GM21825 (cell line): ENCODE measurements at regions not wholly inside any gene's neighbourhood (a gene's known extent, or its start where the extent isn't known, plus 50 kb on each side); places are given as distances from the start of the nearest gene placed in this dataset.
"Not testable (repeated sequence)": the region's sequence is repeated elsewhere in the genome, so short reads cannot be mapped to it uniquely, and the experiment has no call there.

Experiments
- ATAC-seq: cut with Tn5 transposase; IDR thresholded peaks from one replicate; pipeline ENCODE4 v1.9.1; 2021; ENCODE audit warnings: mild to moderate bottlenecking, moderate library complexity; ENCODE audit not compliant: unreplicated experiment

DNA sequence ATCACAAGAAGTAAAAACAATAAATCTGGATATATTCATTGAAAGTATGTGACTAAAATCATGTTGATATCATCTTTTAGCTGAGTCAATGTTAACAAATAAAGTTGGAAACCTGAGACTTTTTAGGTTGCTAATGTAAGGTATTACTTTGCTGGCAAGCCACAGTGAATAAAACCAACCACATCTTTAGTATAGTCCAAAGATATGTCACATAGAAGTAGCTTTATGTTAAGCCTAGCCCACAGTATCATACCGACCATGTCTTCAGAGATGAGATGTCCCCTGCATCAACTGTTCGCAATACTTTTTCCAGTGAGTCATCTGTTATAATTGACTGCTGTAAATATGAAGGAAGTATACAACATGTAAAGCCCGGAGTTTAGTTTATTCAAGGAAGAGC, 107.6 kb upstream of the MCHR2 start:
- no peak for ATAC-seq

GRCh38 chr6:100100776-100101175, 106.8 kb upstream of the MCHR2 start:
- no peak for ATAC-seq

DNA sequence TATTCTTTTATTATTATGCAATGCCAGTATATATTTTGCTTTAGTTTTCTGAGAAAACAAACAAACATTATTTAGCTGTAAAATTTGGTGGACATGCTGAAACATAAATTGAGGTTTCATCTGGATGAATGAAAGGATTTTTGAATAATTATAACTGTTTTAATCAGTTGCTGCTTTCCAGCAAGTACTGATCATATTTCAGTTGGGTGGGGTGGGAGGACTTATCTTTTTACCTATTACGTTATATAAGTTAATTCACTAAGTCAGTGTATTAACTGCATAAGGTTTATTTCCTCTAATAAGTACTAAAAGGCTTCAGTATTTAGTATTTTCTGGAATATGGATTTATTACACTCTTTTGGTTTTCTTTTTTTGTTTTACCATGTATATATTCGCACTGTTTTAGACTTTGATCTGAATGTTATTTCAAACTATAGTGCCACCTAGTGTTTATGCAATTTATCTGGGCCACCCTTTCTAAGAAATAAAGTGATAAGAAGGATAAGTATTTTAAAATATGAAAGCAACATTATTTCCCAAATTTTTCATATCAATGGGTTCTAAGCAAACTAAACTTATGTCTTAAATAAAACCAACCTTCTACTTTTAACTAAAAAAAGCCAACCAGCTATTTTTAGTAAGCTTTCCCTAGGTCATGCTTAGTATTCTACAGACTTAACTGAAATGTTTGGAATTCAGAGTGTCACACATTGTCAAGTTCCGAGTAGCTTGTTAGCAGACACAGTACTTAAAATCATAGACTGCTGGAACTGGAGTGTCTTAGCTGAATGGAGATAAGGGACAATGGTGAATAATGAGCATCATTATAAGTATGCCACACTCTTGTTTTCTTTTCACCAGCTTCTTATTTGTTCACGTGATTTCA, 105.4 kb upstream of the MCHR2 start:
- no peak for ATAC-seq

GRCh38 chr6:100096936-100097335, 102.9 kb upstream of the MCHR2 start:
- no peak for ATAC-seq

GRCh38 chr6:100096341-100096740, 102.3 kb upstream of the MCHR2 start:
- no peak for ATAC-seq

- ATAC-seq, result no peak
Observed at GRCh38 chr6:100093405-100093804, 99.4 kb upstream of the MCHR2 start.

- no peak for ATAC-seq
Observed at GRCh38 chr6:100088009-100088408, 94.0 kb upstream of the MCHR2 start.

DNA sequence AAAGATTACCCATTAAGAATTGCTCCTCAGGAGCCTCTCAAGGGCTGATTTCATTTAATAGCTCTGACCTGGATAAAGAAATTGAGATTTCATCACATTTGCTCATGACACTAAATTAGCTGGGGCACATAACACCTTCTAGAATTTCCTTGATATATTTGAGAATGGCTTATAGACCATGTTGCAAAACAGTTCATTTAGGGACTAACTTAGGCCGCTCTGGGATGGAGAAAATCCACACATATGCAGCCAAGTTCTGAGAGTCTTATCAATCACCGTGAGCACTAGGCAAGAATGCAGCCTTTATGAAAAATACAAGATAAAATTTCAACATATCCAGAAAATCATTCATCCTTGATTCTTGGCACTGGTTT, 91.0 kb upstream of the MCHR2 start:
- no peak for ATAC-seq

DNA sequence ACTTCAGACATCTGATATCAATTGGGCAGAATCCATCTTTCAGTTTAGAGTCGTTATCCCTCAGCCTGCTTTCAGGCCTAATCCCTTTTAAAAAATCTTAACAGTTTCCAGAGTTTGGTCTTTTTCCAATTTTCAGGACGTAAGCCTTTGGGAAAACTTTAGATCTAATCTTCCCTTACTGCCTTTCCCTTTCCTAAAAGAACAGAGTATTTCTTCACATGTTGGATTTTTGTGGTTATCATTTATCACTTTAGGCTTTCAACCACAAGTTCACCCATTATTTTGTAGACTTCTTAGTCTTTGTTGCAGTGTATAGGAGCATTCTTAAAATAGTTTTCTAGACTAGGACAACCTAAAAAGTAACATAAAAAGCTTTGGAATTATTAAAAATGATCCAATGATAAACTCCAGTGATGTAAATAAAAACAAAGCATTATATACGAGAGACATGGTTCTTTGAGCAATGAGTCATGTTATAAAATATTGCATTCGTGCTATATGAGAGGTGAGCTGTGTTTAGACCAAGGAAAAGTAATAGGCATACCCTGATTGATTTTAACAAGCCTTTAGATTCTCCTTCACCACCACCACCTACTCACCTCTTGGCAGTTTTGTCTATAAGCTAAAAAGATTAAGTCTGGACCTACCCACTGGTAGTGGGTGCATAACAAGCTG, 90.4 kb upstream of the MCHR2 start:
- ATAC-seq, result no peak

DNA sequence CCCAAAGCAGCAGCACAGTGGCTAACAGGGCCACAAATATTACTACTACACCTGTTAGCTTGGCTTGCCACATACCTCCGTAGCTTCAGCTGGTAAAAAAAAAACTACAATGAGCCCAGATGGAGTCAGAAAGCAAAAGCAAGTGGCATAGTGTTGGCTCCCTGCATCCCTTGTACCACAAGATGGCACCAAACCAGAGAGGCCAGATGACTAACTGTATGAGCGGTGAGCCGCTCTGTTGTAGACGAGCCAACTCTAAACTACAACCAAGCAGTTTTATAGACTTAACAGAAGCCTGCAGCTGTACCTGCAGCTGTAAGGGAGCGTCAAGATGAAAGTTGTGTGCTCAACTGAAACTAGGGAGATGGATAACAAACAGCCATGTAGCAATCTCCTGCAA, 84.5 kb upstream of the MCHR2 start:
- no peak for ATAC-seq

GRCh38 chr6:100065348-100065747, 71.3 kb upstream of the MCHR2 start:
- ATAC-seq, result no peak

DNA sequence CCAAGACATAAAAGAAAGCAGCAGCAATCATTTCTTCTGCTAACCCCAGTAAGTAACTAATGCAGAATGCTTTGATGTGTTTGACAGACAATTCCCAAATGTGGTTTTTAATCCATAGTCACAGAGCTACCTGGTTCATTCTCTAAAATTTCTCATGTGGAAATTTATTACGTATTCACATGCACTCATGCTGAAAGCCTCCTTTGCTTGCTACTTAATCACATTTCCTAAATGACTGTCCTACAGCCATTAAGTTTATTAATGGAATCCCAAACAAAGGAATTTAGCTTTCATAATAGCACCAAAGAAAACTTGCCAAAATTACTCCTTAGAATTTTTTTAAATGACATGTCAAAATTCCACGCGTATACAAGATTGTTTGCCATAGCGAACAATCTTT, 68.6 kb upstream of the MCHR2 start:
- ATAC-seq, result no peak

DNA sequence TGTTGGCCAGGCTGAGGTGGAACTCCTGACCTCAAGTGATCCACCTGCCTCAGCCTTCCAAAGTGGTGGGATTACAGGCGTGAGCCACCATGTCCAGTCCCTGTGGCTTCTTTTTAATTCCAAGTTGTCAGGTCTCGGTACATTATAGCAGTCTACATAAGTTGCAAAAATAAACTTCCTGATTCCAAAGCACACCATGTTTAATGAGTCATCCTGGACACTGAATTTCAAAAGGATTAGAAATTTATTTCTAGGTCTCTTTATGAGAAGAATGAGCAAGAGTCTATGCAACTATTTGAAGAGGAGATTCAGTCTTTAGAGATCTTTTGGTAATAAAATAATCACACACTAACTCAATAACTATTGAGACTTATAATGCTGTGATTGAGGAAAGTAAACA, 63.9 kb upstream of the MCHR2 start:
- ATAC-seq, result no peak

DNA sequence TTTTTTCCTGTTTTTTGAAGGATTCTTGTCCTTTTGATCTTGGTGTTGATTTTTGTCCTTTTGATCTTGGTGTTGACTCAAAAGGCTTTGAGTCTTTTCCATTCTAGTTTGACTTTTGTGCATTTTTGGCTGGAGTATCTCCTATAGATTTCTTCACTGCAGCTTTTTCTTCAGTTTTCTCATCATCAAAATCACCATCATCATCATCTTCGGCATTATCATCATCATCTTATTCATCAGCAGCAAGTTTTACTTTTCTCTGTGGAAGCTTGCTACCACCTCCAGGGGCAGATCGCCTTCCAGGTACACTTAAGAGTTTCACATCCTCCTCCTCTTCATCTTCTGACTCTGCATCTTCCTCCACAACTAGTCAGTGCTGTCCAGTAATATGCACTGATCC, 56.5 kb upstream of the MCHR2 start:
- ATAC-seq, result no peak

GRCh38 chr6:100043961-100044360, 49.9 kb upstream of the MCHR2 start:
- ATAC-seq, result not testable (repeated sequence)
